HFFc6 (cell line): ENCODE measurements at regions not wholly inside any gene's neighbourhood (a gene's known extent, or its start where the extent isn't known, plus 50 kb on each side); places are given as distances from the start of the nearest gene placed in this dataset.

ENCODE experiments used
- DNase-seq: peaks from one replicate; pipeline ENCODE4 v3.0.0-alpha.2; 2018
- H3K27ac Mint-ChIP-seq: 2 replicates; pipeline ENCODE4 v1.8.0; 2020; ENCODE audit warnings: mild to moderate bottlenecking, mixed read lengths
- H3K27me3 Mint-ChIP-seq: 2 replicates; pipeline ENCODE4 v1.8.0; 2021; ENCODE audit warnings: mild to moderate bottlenecking, moderate library complexity, mixed read lengths; ENCODE audit not compliant: insufficient read depth
- H3K36me3 Mint-ChIP-seq: 2 replicates; pipeline ENCODE4 v1.8.0; 2021; ENCODE audit warnings: low read depth, mixed read lengths
- H3K4me1 Mint-ChIP-seq: 2 replicates; pipeline ENCODE4 v1.8.0; 2020; ENCODE audit warnings: low read depth, mixed read lengths
- H3K4me3 Mint-ChIP-seq: 2 replicates; pipeline ENCODE4 v1.8.0; 2020; ENCODE audit warnings: mild to moderate bottlenecking, moderate library complexity, mixed read lengths
- H3K9me3 Mint-ChIP-seq: 2 replicates; pipeline ENCODE4 v1.8.0; 2020; ENCODE audit warnings: mild to moderate bottlenecking, mixed read lengths
- CTCF ChIP-seq: fragments of 200-600 bp; sonication (generic); IDR thresholded peaks from 2 replicates; pipeline ENCODE4 v1.5.0; 2021; ENCODE audit warnings: antibody characterized with exemption, mild to moderate bottlenecking

- DNase-seq, result peak; percentile 42
- no peaks in the 10 kb centered on the region for H3K9me3 Mint-ChIP-seq
- peak; percentile 89 for TF ChIP-seq CTCF
- peaks cover 9% of the 10 kb centered on the region for H3K4me1 Mint-ChIP-seq
- H3K4me3 Mint-ChIP-seq, result no peak overlapping the region
- no peaks in the 10 kb centered on the region for H3K36me3 Mint-ChIP-seq
- H3K27ac Mint-ChIP-seq, result no peak overlapping the region
- H3K27me3 Mint-ChIP-seq, result no peaks in the 10 kb centered on the region; the same call in 1 of the 2 replicates
These were observed 61.9 kb upstream of the MAX start for GRCh38 chr14:65164068-65164824.

- no peaks in the 10 kb centered on the region; the same call in 1 of the 2 replicates for H3K27me3 Mint-ChIP-seq
- no peak for TF ChIP-seq CTCF
- H3K9me3 Mint-ChIP-seq, result no peaks in the 10 kb centered on the region
- H3K4me3 Mint-ChIP-seq, result no peak overlapping the region
- peaks cover 12% of the 10 kb centered on the region for H3K4me1 Mint-ChIP-seq
- DNase-seq, result no peak
- H3K36me3 Mint-ChIP-seq, result no peaks in the 10 kb centered on the region
- no peak overlapping the region for H3K27ac Mint-ChIP-seq
These were observed 62.5 kb upstream of the MAX start for GRCh38 chr14:65164825-65165135.

GRCh38 chr14:65167072-65167645 lies 64.8 kb upstream of the MAX start:
- H3K4me1 Mint-ChIP-seq, result peaks cover 29% of the 10 kb centered on the region
- H3K27ac Mint-ChIP-seq, result no peak overlapping the region
- H3K9me3 Mint-ChIP-seq, result no peaks in the 10 kb centered on the region
- H3K36me3 Mint-ChIP-seq, result no peaks in the 10 kb centered on the region
- H3K4me3 Mint-ChIP-seq, result no peak overlapping the region
- no peak for DNase-seq
- no peak for TF ChIP-seq CTCF
- H3K27me3 Mint-ChIP-seq, result no peaks in the 10 kb centered on the region; the same call in 1 of the 2 replicates

- peaks cover 32% of the 10 kb centered on the region for H3K4me1 Mint-ChIP-seq
- peak overlapping the region; percentile 77; the same call in 1 of the 2 replicates for H3K27ac Mint-ChIP-seq
- H3K9me3 Mint-ChIP-seq, result no peaks in the 10 kb centered on the region
- H3K4me3 Mint-ChIP-seq, result peak overlapping the region; percentile 42; the same call in 1 of the 2 replicates
- H3K36me3 Mint-ChIP-seq, result no peaks in the 10 kb centered on the region
- no peaks in the 10 kb centered on the region; the same call in 1 of the 2 replicates for H3K27me3 Mint-ChIP-seq
- no peak for TF ChIP-seq CTCF
- DNase-seq, result peak; percentile 15
These were observed 66.5 kb upstream of the MAX start for GRCh38 chr14:65168840-65169239.

- Mint-ChIP-seq H3K9me3 (no peaks in the 10 kb centered on the region), H3K4me3 (peak overlapping the region; percentile 42; the same call in 1 of the 2 replicates), H3K27me3 (no peaks in the 10 kb centered on the region; the same call in 1 of the 2 replicates), H3K4me1 (peaks cover 36% of the 10 kb centered on the region), H3K27ac (peak overlapping the region; percentile 77; the same call in 1 of the 2 replicates), H3K36me3 (no peaks in the 10 kb centered on the region)
- peak; percentile 18 for DNase-seq
- TF ChIP-seq CTCF, result no peak
These were observed 67.0 kb upstream of the MAX start for GRCh38 chr14:65169351-65169750.
